SK-N-SH (cell line): ENCODE measurements at regions not wholly inside any gene's neighbourhood (a gene's known extent, or its start where the extent isn't known, plus 50 kb on each side); places are given as distances from the start of the nearest gene placed in this dataset.

Experiments used
- CTCF ChIA-PET: fragments of 300-600, 350-600 bp; formaldehyde crosslinking; extraction: SDS; loops from one replicate; lab custom pipeline; 2021; lab: Yijun Ruan, JAX
- POLR2A ChIA-PET: fragments of 350-600 bp; sonication (Branson Sonifier 250); formaldehyde crosslinking; extraction: SDS; loops from one replicate; lab custom pipeline; 2020; ENCODE audit warnings: antibody characterized with exemption, inconsistent platforms; lab: Yijun Ruan, JAX
- DNase-seq: peaks from one replicate; pipeline ENCODE4 v3.0.0; 2012
- H2AFZ ChIP-seq: fragments of 200-600 bp; sonication (generic); 2 replicates; pipeline ENCODE4 v1.8.1; 2016; ENCODE audit warnings: antibody characterized with exemption, mild to moderate bottlenecking, low read depth
- H3F3A ChIP-seq: fragments of 200-600 bp; sonication (generic); replicated peaks from 2 replicates; pipeline ENCODE3; 2016; ENCODE audit warnings: antibody characterized with exemption, mild to moderate bottlenecking; ENCODE audit not compliant: insufficient read depth
- H3K27ac ChIP-seq, 2 experiments: fragments of 200-500 bp in 1 of 2; fragments of 200-600 bp in 1 of 2; sonication (Bioruptor generic) in 1 of 2; sonication (generic), shearing (Covaris generic) in 1 of 2; 2 replicates each; pipeline versions ENCODE4 v1.5.1 to v1.6.1; 2014 to 2016; ENCODE audit warnings: low read depth in 2 of 2, inconsistent platforms in 1 of 2, low read length in 1 of 2, mild to moderate bottlenecking in 1 of 2, mixed read lengths in 1 of 2
- H3K27me3 ChIP-seq: fragments of 200-600 bp; sonication (generic), shearing (Covaris generic); 2 replicates; pipeline ENCODE4 v1.6.1; 2016; ENCODE audit warnings: mixed run types; ENCODE audit not compliant: insufficient read depth
- H3K36me3 ChIP-seq, 2 experiments: fragments of 200-500 bp in 1 of 2; fragments of 200-600 bp in 1 of 2; sonication (Bioruptor generic) in 1 of 2; sonication (generic) in 1 of 2; replicated peaks in 1 of 2; 2 replicates each; pipeline versions ENCODE3 to v1.5.1; 2014 to 2016; ENCODE audit warnings: low read length in 1 of 2, mild to moderate bottlenecking in 1 of 2; ENCODE audit not compliant: insufficient read depth in 2 of 2, control insufficient read depth in 1 of 2
- H3K4me1 ChIP-seq, 2 experiments: fragments of 200-500 bp in 1 of 2; fragments of 200-600 bp in 1 of 2; sonication (Bioruptor generic) in 1 of 2; sonication (generic), shearing (Covaris generic) in 1 of 2; 2 replicates each; pipeline versions ENCODE4 v1.5.1 to v1.6.1; 2014 to 2016; ENCODE audit warnings: low read depth in 1 of 2, low read length in 1 of 2, mixed run types in 1 of 2; ENCODE audit not compliant: insufficient read depth in 2 of 2, control insufficient read depth in 1 of 2
- H3K4me2 ChIP-seq: fragments of 200-600 bp; sonication (generic), shearing (Covaris generic); 2 replicates; pipeline ENCODE4 v1.6.1; 2017; ENCODE audit warnings: mixed run types
- H3K4me3 ChIP-seq, 2 experiments: fragments of 200-500 bp in 1 of 2; fragments of 200-600 bp in 1 of 2; sonication (Bioruptor generic) in 1 of 2; sonication (generic), shearing (Covaris generic) in 1 of 2; 2 replicates each; pipeline versions ENCODE4 v1.5.1 to v1.8.1; 2014 to 2016; ENCODE audit warnings: low read depth in 2 of 2, inconsistent platforms in 1 of 2, low read length in 1 of 2, mild to moderate bottlenecking in 1 of 2, mixed read lengths in 1 of 2, moderate library complexity in 1 of 2
- H3K79me2 ChIP-seq: fragments of 200-600 bp; sonication (generic); 2 replicates; pipeline ENCODE4 v1.8.1; 2017; ENCODE audit warnings: mild to moderate bottlenecking; ENCODE audit not compliant: insufficient read depth
- H3K9ac ChIP-seq: fragments of 200-600 bp; sonication (generic); 2 replicates; pipeline ENCODE4 v1.6.1; 2017; ENCODE audit warnings: mixed run types
- H3K9me2 ChIP-seq: fragments of 200-600 bp; sonication (generic); 2 replicates; pipeline ENCODE4 v1.6.1; 2017; ENCODE audit warnings: mixed run types
- H3K9me3 ChIP-seq: fragments of 200-600 bp; sonication (generic); 2 replicates; pipeline ENCODE4 v1.6.1; 2017; ENCODE audit warnings: mixed run types, mild to moderate bottlenecking, moderate library complexity
- H4K20me1 ChIP-seq: fragments of 200-600 bp; sonication (generic); 2 replicates; pipeline ENCODE4 v1.6.1; 2017; ENCODE audit warnings: mild to moderate bottlenecking, mixed run types; ENCODE audit not compliant: insufficient read depth
- FOSL2 ChIP-seq: IDR thresholded peaks from 2 replicates; pipeline ENCODE4 v1.4.0; 2012; ENCODE audit warnings: low read depth, mild to moderate bottlenecking, moderate library complexity, borderline replicate concordance
- GABPA ChIP-seq: IDR thresholded peaks from 2 replicates; pipeline ENCODE4 v1.4.0; 2012; ENCODE audit warnings: low read depth, mild to moderate bottlenecking
- POLR2AphosphoS5 ChIP-seq: IDR thresholded peaks from 2 replicates; pipeline ENCODE4 v1.6.1; 2012; ENCODE audit warnings: low read depth, low read length
- RCOR1 ChIP-seq: fragments of 150-350 bp; IDR thresholded peaks from 2 replicates; pipeline ENCODE4 v1.6.1; 2017; ENCODE audit warnings: antibody characterized with exemption, low read length
- TCF12 ChIP-seq: IDR thresholded peaks from 2 replicates; pipeline ENCODE4 v1.4.0; 2012
- TEAD4 ChIP-seq: IDR thresholded peaks from 2 replicates; pipeline ENCODE4 v1.4.0; 2012; ENCODE audit warnings: mild to moderate bottlenecking, borderline replicate concordance; ENCODE audit not compliant: insufficient read depth
- YY1 ChIP-seq: IDR thresholded peaks from 2 replicates; pipeline ENCODE4 v1.4.0; 2012; ENCODE audit warnings: low read depth, mild to moderate bottlenecking
- WGBS: methylation state at CpG from one replicate; pipeline ENCODE4 v1.1.6; 2017; ENCODE audit warnings: low lambda C conversion rate; 5-methylcytosine and 5-hydroxymethylcytosine counted together
- TF ChIP-seq, protein P1 (sequence below): fragments of 200-600 bp; sonication (generic); IDR thresholded peaks from 2 replicates; pipeline ENCODE4 v1.6.1; 2017; ENCODE audit warnings: antibody characterized with exemption, mild to moderate bottlenecking, moderate library complexity

DNA sequence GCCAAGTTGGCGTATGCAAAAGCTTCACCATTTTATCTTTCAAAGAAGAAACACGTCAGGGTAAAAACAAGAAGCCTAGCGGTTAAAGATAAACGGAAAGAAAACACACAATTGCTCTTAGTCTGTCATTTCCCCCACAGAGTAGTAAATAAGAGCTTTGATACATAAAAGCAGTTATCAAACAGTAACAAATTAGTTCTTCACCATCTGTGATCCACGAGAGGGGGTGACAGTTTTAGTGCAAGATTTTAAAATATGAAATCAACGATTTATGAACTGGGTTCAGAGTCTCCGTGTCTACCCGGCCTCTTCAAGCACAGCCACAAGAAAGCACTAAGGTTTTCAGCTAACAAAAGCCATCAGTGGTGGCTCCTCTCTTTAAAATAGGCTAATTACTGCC, 703.9 kb upstream of the ID2 start:
- Histone ChIP-seq H2AFZ (no peak overlapping the region), H3K27me3 (no peaks in the 10 kb centered on the region), H3K4me3 (no peak overlapping the region), H3K4me1 (peaks cover 0 to 6% of the 10 kb centered on the region in 2 experiments; a peak in 2 of 4 replicates), H3K9me3 (peaks cover 5% of the 10 kb centered on the region; the same call in 1 of the 2 replicates), H3K36me3 (no peaks in the 10 kb centered on the region), H3K27ac (no peak overlapping the region), H3K9ac (no peak overlapping the region), H4K20me1 (no peaks in the 10 kb centered on the region), H3K79me2 (no peaks in the 10 kb centered on the region), H3K9me2 (no peaks in the 10 kb centered on the region), H3K4me2 (no peak overlapping the region), H3F3A (no peaks in the 10 kb centered on the region)
- TF ChIP-seq RCOR1 (no peak), TEAD4 (no peak), FOSL2 (no peak)
- POLR2A ChIA-PET: no interaction called here
- 47% methylated on average over 8 of the region's 8 CpGs for WGBS
- no peak for DNase-seq
- CTCF ChIA-PET: no interaction called here

DNA sequence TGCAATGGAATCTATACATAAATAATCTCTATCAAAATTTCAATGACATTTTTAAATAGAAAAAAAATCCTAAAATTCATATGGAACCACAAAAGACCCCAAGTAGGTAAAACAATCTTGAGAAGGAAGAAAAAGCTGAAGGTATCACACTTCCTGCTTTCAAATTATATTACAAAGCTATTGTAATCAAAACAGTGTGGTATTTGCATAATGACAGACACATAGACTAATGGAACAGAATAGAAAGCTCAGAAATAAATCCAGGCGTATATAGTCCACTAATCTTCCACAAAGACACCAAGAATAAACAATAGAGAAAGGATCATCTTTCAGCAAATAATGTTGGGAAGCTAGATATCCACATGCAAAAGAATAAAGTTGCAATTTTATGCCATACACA, 699.8 kb upstream of the ID2 start:
- peaks cover 0 to 6% of the 10 kb centered on the region in 2 experiments; a peak in 2 of 4 replicates for H3K4me1 ChIP-seq
- CTCF ChIA-PET: interaction anchor here (0.7 to 1.1 kb wide), 3 partner anchors 8 to 14 kb away, joined by 3 to 4 read pairs (median 4); no protein-coding TSS in a partner anchor

DNA sequence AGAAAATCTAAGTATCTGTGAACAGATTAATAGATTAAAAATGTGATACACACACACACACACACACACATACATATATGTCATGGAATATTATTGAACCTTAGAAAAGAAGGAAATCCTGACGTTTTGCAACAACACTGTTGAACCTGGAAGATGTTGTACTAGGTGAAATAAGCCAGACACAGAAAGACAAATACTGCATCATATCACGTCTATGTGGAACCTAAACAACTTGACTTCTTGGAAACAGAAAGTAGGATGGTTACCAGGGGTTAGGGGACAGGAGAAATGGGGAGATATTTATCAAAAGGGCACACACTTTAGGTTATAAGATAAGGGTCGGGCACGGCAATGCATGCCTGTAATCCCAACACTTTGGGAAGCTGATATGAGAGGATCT, 698.4 kb upstream of the ID2 start:
- no peaks in the 10 kb centered on the region for H3K27me3 ChIP-seq
- 50% methylated on average over 4 of the region's 4 CpGs for WGBS
- no peaks in the 10 kb centered on the region for H3K9me2 ChIP-seq
- no peaks in the 10 kb centered on the region for H4K20me1 ChIP-seq
- no peaks in the 10 kb centered on the region for H3K36me3 ChIP-seq
- H3K9me3 ChIP-seq: peaks cover 5% of the 10 kb centered on the region; the same call in 1 of the 2 replicates
- no peak for DNase-seq
- TF ChIP-seq GABPA: no peak
- TF ChIP-seq FOSL2: no peak
- no peak for TF ChIP-seq TCF12
- no peaks in the 10 kb centered on the region for H3F3A ChIP-seq
- H3K4me2 ChIP-seq: no peak overlapping the region
- ChIA-PET CTCF (no interaction called here), POLR2A (no interaction called here)
- no peaks in the 10 kb centered on the region for H3K79me2 ChIP-seq
- H3K4me3 ChIP-seq: no peak overlapping the region
- H2AFZ ChIP-seq: no peak overlapping the region
- no peak overlapping the region for H3K9ac ChIP-seq
- no peak overlapping the region for H3K27ac ChIP-seq
- peaks cover 0 to under 1% of the 10 kb centered on the region in 2 experiments; a peak in 2 of 4 replicates for H3K4me1 ChIP-seq

More for the DNA sequence above, 699.8 kb upstream of the ID2 start:
- no peak overlapping the region for H3K4me2 ChIP-seq
- 34% methylated on average over 1 of the region's 1 CpG for WGBS
- H3F3A ChIP-seq: no peaks in the 10 kb centered on the region
- H3K36me3 ChIP-seq: no peaks in the 10 kb centered on the region
- no peak overlapping the region for H3K4me3 ChIP-seq
- no peak for DNase-seq
- H3K9me3 ChIP-seq: peaks cover 5% of the 10 kb centered on the region; the same call in 1 of the 2 replicates
- H3K79me2 ChIP-seq: no peaks in the 10 kb centered on the region
- no peaks in the 10 kb centered on the region for H4K20me1 ChIP-seq
- H3K9ac ChIP-seq: no peak overlapping the region
- no peaks in the 10 kb centered on the region for H3K27me3 ChIP-seq
- no peaks in the 10 kb centered on the region for H3K9me2 ChIP-seq
- no peak overlapping the region for H3K27ac ChIP-seq
- POLR2A ChIA-PET: no interaction called here
- TF ChIP-seq YY1: no peak
- no peak for TF ChIP-seq TEAD4
- TF ChIP-seq POLR2AphosphoS5: no peak
- TF ChIP-seq, protein P1, sequence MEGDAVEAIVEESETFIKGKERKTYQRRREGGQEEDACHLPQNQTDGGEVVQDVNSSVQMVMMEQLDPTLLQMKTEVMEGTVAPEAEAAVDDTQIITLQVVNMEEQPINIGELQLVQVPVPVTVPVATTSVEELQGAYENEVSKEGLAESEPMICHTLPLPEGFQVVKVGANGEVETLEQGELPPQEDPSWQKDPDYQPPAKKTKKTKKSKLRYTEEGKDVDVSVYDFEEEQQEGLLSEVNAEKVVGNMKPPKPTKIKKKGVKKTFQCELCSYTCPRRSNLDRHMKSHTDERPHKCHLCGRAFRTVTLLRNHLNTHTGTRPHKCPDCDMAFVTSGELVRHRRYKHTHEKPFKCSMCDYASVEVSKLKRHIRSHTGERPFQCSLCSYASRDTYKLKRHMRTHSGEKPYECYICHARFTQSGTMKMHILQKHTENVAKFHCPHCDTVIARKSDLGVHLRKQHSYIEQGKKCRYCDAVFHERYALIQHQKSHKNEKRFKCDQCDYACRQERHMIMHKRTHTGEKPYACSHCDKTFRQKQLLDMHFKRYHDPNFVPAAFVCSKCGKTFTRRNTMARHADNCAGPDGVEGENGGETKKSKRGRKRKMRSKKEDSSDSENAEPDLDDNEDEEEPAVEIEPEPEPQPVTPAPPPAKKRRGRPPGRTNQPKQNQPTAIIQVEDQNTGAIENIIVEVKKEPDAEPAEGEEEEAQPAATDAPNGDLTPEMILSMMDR: no peak
- TF ChIP-seq, all 33 proteins: peak for 0
- H2AFZ ChIP-seq: no peak overlapping the region
